NCI-H345 (cell line): ENCODE measurements at regions not wholly inside any gene's neighbourhood (a gene's known extent, or its start where the extent isn't known, plus 50 kb on each side); places are given as distances from the start of the nearest gene placed in this dataset.
"Not testable (repeated sequence)": the region's sequence is repeated elsewhere in the genome, so short reads cannot be mapped to it uniquely, and the experiment has no call there.

Experiments
- DNase-seq: peaks from one replicate; lab custom pipeline; 2025; lab: John Stamatoyannopoulos, UW

DNA sequence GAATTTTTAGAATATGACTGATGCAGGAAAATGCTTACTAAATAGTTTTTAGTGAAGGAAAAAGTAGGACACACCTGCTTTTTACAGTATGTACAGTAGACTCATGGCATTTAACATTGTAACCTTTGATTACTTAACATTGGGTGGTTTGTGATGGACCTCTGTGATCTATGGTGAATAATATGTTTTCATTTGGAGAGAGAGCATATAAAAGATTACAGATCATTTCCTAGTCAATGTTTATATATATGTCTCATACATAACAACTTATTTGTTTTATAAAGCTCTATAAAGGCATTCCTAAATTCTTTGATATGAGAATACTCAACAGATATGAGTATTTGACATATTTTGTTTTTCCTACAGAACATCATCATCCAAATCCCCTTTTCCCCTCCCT, 129.3 kb upstream of the PDE7B start:
- DNase-seq, result no peak

DNA sequence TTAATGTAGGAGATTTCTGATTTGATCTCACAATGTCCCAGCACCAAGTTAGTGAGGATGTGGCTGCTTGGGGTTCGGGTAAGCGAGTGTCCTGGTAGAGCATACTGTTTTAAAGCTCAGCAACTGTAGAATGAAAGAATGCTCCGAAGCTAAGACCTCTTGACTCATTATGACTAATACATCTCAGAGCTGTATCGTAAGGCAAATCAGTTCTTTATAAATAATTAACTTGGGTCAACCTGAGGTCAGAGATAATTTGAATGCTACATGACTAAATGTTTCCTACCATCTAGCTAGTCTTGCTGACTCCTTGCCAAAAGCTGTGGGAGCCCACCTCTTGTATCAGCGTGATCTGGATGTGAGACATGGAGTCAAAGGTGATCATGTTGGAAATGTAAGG, 128.8 kb upstream of the PDE7B start:
- no peak for DNase-seq

DNA sequence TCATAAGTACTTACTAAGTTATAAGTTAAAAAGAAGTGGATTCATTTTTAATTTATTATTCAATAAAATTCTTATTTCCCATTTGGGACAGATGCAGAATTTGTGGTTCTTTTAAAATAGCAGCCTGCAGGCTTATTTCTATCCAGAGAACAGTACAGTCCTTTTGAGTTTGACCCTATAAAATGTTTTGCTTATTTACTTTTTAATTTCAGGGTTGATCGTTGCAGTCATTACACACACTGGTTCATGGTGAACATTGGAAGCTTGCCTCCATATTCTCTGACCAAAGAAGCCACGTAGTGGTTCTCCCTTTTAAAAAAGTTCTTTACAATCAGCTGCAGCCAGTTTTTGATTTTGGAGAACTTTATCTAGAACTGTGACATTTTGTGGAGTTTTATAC, 122.9 kb upstream of the PDE7B start:
- DNase-seq, result no peak

DNA sequence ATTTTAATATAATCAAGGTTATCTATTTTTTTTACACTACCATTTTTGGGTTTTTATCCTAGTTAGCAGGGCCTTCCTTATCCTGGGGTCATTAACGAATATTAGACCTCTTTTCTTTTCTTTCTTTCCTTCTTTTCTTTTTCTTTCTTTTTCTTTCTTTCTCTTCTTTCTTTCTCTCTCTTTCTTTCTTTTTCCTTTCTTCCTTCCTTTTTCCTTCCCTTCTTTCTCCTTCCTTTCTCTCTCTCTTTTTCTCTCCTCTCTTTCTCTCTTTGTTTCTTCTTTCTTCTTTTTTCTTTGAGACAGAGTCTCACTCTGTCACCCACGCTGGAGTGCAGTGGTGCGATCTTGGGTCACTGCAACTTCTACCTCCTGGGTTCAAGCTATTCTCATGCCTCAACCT, 120.4 kb upstream of the PDE7B start:
- no peak for DNase-seq

DNA sequence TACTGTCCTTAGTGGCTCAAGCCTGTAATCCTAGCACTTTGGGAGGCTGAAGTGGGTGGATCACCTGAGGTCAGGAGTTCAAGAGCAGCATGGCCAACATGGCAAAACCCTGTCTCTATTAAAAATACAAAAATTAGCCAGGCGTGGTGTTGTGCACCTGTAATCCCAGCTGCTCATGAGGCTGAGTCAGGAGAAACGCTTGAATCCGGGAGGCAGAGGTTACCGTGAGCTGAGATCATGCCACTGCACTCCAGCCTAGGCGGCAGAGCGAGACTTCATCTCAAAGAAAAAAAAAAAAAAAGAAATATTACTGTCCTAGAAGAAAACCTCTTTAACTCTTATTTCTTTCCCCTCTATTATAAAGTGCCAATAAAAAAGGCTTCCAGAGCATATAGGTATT, 115.2 kb upstream of the PDE7B start:
- DNase-seq, result not testable (repeated sequence)

DNA sequence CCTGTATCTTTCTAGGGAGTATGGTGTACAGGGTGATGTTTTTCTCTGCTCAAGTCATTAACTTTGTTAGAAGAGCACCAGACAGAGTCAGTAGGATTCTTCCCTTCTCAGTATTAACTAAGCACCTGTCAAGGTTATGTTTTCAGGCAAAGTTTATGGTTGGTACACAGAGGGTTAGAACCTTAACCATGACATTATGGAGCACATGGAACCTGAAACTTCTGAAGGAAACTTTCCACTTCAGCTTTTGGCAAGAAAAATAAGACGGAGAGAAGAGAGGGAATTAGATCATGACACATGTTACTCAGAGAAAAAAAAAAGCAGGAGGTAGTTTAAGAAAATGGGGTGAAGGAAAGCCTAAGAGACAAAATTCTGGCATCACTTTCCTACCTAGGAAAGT, 112.9 kb upstream of the PDE7B start:
- no peak for DNase-seq

DNA sequence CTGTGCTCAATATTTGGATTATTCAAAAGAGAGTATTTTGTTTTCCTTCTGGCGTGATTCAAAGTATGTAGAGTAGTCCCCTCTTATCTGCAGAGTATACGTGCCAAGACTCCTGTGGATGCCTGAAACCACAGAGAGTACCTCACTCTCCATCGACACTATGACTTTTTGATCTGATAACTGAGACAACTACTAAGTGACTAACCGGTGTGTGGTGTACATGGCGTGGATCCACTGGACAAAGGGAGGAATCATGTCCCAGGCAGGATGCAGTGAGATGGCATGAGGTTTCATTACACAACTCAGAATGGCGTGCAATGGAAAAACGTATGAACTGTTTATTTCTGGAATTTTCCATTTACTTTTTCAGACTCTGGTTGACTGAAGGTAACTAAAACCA, 112.2 kb upstream of the PDE7B start:
- no peak for DNase-seq

DNA sequence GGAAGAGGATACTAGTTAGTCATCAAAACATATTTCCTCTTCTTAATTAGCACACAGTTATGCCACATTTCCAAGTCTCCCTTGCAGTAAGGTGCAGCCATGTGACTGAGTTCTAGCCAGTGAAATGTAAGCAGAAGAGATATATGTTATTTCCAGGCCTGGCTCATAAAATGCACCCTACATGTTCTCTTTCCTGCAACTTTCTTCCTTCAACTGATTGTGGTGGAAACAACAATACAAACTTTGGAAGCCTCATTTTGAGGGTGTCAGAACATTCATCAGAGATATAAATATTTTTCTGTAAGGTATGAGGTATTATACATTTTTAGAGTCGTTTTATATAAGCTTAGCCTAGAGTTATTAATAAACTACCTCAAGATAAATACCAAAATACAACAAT, 110.9 kb upstream of the PDE7B start:
- DNase-seq, result no peak

DNA sequence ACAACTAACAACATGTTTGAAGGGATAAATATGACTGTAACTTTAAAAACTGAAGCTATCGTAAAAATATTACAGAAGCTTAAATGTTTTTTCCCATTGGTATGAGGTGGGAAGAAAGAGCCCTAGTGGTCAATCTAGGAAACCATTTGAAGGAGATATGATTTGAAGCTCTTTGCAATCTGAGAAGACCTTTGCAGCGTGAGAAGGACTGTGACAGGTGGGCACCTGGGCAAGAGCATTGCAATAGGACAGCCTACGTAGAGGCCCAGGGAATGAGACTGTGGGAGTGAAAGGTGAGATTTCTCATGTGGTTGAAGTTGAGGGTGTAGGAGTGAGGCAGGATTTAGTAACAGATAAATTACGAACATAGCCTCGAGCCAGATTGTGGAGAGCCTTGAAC, 108.0 kb upstream of the PDE7B start:
- DNase-seq, result no peak

DNA sequence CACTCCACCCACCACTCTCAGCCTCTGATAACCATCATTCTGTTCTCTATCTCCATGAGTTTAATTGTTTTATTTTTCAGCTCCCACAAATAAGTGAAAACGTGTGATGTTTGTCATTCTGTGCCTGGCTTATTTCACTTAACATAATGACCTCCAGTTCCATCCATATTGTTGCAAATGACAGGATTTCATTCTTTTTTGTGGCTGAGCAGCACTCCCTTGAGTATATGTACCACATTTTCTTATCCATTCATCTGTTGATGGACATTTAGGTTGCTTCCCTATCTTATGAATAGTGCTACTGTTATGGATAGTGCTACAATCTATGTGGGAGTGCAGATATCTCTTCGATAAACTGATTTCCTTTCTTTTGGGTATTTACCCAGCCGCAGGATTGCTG, 103.3 kb upstream of the PDE7B start:
- DNase-seq, result no peak

DNA sequence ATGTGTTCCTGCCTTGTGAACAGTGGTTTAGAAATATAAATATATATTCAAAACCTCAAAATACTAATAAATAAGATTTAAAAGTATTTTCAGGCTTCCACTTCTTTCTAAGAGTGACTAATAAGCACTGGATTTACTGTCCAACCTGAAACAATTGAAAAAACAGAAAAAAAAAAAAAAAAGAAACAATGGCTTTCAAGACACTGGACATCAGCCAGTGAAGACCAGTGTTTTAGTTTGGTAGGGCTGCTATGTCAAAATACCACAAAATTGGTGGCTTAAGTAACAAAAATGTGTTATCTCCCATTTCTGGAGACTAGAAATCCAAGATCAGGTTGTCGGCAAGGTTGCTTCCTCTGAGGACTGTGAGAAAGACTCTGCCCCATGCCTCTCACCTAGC, 101.4 kb upstream of the PDE7B start:
- no peak for DNase-seq

DNA sequence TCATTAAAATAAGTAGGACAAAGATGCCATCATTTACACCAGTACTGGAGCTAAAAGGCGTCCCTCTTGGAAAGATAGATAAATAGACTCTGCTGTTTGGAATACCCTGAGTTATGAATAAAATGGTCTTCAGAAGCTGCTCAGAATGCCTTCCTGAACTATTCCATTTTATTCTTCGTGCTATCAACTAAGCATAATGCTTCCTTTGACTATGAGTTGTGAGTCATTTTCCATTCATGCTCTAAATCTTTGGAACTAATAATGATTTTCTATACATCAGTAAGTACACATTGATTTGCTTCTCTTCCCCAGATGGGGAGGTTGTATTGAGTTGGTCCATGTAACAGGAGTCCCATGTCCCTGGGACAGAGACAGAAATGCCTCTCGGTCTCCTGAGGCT, 98.3 kb upstream of the PDE7B start:
- no peak for DNase-seq

DNA sequence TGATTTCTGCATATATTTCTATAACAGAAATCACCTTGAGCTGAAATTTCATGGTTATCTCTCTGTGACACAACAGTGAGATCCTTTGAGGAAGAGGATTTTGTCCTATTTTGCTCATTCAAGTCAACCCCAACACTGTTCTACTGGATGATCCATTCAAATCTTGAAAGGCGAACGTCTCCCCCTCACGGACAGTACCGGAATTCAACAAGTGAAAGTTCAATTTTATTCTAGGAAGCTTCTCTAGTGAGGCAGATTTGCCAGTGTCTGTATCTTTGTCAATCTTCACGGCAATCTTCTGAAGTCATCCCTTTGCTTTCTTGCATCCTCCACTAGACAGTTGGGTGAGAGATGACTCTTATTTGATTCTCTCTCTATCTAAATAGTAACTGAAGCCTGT, 91.7 kb upstream of the PDE7B start:
- DNase-seq, result no peak

DNA sequence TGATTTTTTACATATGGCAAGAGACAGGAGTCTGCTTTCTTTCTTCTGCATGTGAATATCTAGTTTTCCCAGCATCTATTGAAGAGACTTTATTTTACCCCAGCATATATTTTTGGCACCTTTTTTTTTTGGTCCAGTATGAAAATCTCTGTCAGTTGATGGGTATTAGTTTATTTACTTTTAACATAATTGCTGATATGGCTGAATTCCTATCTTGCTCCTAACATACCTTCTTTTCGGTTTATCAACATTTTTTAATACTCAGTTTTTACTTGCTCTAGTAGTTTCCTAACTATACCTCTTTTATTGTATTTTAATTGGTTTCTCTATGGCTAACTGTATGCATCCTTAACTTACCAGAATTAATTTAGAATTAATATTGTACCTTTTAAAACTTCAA, 77.5 kb upstream of the PDE7B start:
- DNase-seq, result no peak

DNA sequence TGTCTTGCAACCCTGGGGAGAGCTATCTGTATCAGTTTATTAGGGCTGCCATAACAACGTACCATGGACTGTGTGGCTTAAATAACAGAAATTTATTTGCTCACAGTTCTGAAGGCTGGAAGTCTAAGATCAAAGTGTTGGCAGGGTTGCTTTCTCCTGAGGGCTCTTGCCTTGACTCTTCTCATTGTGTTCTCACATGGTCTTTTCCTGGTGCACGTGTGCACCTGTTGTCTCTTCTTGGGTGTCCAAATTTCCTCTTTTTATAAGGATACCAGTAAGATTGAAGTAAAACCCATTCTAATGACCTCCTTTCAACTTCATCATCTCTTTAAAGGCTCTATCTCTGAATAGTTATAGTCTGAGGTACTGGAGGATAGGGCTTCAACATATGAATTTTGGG, 72.3 kb upstream of the PDE7B start:
- DNase-seq, result no peak

DNA sequence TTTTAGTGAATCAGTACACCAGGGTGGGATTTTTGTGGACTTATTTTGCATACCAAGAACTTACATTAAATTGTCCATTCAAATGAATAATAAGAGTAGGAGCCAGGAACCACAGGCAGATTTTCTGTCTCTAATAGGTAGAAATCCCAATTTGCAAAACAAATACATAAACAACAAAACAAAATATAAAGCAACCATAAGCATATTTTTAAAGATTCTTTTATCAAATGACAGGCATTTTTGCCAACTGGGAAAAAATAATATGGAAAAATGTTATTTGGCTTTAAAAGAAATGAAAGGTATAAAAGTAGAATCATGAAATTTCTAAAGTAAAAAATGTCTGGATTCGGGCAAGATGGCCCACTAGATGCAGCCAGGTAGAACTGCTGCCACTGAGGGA, 71.2 kb upstream of the PDE7B start:
- DNase-seq, result no peak

DNA sequence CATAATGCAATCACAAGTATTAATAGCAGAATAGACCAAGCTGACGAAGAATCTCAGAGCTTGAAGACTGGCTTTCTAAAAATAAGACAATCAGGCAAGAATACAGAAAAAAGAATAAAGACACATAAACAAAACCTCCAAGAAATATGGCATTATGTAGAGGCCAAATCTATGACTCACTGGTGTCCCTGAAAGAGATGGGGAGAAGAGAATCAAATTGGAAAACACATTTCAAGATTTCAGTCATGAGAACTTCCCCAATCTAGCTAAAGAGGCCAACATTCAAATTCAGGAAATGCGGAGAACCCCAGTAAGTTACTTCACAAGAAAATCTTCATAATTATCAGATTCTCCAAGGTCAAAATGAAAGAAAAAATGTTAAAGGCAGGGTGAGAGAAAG, 69.0 kb upstream of the PDE7B start:
- no peak for DNase-seq

DNA sequence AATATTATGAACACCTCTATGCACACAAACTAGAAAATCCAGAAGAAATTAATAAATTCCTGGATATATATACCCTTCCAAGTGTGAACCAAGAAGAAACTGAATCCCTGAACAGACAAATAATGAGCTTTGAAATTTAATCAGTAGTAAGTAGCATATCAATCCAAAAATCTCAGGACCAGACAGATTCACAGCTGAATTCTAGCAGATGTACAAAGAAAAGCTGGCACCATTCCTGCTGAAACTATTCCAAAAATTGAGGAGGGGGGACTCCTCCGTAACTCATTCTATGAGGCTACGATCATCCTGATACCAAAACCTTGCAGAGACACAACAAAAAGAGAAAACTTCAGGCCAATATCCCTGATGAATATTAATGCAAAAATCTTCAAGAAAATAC, 67.0 kb upstream of the PDE7B start:
- no peak for DNase-seq

DNA sequence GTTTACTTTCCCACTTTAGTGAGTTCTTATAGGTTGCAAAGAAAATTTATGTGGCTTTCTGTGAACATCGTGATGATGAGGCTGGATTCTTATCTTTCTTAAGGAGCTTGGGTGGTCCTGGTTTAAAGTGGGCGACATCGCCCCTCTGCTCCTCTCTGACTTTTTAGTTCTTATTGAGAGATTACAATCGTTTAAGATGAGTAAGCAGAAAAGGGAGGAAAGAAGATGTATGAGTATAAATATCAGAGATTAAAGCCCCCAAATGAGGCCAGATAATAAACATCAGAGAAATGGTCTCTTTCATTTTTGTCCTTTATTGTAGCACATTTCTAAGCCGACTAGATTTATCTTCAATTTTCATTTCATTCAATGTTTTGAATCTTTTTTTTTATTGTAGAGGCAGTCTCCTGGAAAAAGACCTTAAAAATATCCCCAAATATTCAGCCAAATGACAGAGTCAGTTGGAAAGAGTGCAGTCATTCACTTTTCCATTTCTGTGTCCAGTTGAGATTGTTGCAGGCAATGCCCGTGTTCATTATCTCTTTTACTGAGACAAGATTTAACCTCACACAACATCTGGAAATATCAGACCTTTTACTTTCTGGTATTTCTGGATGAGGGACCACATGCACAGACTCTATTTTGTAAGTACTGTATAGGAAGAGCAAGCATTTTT, 62.0 kb upstream of the PDE7B start:
- DNase-seq, result no peak

DNA sequence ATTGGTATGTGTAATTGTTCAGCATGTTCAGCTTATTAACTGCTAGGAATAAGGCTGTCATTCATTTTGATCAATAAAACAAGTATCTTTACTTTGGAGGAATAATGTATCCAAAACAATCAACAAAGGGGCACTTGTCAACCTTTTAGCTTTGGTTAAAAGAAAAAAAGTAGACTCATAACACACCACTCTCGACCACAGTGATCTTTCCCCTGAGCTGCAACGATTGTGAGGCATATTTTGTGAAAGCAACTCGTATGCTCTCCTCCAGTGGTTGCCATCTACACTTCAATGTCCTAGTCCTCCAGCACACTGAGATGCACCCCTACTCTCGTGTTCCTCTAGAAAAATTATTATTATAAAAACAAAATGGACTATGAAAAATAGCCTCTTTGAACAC, 60.1 kb upstream of the PDE7B start:
- DNase-seq, result no peak

DNA sequence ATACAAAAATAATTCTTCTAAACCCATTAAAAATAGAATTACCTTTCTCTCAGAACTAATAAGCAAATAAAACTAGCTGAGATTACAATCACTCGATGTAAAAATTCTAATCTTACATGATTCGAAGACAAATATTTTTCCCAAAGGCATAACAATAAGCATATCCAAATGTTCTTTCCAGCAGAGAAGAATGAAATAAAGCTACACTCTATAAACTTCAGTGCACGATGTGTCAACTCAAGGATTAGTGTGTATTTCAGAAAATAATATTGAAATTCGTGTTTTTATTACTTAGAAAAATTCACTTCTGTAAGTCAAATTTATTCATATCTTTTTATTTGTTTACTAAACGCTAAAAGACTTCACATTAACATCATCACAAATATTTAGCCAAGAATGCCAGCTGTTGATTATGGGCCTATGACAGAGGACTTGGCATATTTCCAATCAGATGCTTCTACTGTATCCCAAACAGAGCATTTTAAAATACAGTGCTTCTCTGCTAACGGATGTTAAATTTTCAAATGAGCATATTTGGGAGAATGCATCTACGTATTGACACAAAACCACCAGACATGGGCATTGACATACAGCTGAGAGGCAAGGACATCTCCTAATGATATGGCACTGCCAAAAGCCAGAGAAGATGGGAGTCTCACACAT, 54.7 kb upstream of the PDE7B start:
- no peak for DNase-seq

DNA sequence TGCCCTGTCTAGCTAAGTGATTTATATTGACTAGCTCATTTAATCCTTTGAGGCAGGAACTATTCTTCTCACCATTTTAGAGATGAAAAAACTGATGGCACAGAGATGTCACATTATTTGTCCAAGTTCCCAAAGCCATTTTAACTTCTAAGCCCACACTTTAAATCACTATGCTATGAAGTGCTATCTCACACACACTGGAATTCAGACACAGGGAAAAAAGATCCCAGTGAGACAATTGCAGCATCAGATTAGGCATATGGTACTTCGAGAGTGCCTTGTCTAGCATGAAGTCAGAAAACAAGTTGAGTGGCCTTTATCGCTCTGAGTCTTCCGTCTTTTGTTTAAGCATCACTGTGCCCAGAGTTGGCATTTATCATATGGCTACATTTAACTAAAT, 54.1 kb upstream of the PDE7B start:
- no peak for DNase-seq

DNA sequence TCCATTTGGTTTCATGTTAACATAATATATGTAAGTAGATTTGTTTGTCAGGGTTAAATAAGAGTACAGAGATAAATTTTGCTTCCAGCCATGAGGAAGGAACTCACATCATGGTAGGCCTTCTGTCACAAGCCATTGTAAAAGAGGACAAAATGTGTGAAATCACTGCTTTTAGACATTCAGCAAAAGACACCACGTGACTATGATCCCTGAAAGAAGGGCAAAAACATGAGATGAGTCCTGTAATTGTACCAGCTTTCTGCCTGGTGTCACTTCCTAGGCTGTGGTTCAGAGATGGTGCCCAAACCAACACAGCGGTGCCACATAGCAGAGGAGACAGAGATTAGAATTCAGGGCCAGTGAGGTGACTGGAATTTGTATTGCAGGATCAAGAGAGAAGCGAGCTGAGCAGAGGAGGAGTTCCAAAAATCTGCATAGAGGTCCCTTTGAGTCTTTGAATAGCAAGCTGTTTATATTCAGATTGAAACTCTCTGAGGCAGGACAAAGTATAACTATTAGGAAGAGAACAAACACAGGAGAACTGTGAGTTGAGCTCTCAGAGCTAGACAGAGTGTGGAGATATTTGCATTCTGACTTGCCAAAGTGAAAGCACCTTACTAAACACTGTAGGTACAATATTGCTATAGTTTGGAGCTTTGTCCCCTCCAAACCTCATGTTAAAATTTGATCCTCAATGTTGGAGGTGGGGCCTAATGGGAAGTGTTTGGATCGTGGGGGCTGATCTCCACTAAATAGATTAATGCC, 52.6 kb upstream of the PDE7B start:
- DNase-seq, result no peak
